GM21360 (cell line): ENCODE measurements at regions not wholly inside any gene's neighbourhood (a gene's known extent, or its start where the extent isn't known, plus 50 kb on each side); places are given as distances from the start of the nearest gene placed in this dataset.

Experiments
- ATAC-seq: cut with Tn5 transposase; IDR thresholded peaks from one replicate; pipeline ENCODE4 v1.9.1; 2021; ENCODE audit warnings: mild to moderate bottlenecking, moderate library complexity; ENCODE audit not compliant: unreplicated experiment

DNA sequence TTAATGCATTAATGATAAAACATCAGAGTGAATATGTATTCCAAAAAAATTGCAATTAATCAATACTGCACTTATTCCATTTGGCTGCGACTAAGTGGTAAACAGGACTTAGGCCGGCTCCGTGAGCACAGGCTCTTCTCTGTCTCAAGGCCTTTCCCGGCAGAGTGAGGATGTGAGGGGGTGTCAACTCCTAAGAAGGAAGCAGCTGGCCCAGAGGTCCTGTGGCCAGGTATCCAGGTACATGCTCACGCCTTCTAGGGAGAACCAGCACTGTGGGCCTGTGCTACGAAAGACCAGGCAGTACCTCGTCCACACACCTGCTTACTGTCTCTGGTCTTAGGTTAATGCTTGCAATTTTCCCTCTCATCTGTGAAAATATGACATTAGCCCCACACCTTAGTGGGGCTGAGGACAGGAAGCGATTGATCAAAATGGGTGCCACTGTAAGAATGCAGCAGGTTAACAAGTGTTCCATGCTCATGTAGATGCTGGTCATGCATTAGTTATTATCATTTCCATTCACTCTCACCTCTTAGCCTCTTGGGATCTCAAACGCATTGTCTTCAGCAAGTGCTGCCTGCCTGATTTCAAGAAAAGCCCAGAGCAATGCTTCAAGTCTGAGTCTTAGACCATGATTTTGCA is 175.3 kb downstream of the ABHD5 start:
- no peak for ATAC-seq

DNA sequence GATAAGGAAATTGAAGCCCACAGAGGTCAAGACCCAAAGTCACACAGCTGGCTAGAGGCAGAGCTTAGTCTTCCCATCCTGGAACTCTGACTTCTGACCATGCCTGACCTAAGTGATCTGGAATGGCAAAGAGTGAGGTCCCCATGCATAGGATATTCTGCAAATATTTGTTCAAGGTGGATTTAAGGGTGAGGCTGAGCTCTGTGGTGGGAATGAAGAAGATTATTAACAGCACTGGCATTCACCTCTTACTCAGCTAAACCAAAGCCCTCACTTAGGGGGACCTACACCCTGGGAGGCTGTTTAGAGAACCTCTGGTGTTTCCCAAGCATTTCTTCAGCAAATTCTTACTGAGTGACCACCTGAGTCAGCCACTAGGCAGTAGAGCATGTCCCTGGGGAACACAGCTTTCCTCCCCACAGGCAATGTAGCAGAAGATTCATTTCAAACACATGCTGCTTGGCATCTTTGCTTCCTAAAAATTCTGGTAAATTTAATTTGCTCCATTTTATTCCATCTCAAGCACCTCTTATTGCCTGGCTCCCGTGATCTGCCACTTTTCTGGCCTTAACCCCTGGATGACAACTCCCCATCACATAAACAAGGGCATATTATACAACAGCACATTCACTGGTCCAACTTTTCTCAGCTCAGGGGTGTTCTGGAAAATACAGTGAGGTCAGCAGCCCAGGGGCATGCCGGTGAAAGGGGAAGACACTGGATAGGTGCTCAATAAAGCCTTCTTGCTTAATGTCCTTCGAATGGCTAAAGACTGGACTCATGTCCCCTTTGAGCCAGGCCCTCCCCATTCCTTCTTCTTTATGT is 176.0 kb downstream of the ABHD5 start:
- no peak for ATAC-seq

DNA sequence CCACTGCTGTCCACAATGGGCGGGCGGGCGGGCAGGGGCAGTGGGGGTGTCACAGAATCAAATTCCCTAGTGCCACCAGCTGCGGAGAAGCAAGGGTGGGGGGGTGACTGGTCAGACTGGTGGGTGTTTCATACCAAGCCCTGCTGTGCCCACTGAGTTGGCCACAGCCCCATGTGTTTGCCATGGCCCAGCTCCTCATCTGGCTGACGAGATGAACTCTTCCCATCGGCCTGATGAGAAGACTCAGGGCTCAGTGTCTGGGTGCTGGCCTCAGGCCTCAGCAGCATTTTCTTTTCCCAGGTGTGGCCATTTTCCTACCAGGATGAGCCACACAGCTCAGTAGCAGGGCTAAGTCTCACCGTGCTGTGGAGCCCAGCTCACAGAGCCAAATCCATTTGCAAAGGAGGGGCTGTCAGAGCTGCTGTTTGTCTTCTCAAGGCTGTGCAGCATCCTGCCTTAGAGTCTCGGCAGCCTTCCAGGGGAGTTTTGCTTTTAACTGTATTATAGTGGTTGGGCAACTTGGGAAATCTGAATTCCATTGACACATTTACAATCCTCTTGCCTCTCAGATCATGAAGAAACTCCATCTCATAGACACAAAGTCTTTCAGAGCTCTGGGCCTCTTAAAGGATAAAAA is 176.8 kb downstream of the ABHD5 start:
- ATAC-seq, result no peak

DNA sequence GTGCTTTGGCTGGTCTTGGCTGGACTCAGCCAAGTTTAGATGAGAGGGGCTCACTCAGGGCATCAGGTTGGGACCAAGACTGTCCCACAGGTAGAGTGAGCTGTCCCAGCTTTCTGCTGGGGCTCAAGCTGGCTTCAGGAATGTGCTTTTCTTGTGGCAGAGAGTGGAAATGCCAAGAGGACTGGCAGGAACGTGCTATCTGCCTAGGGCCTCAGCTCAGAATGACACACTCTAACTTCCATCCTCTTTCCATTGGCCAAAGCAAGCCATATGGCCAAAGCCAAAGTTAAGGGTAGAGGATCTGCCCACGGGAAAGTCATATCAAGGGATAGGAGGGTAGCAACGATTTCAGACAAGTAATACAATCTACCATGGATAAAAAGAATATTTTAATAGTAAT is 178.8 kb downstream of the ABHD5 start:
- no peak for ATAC-seq

DNA sequence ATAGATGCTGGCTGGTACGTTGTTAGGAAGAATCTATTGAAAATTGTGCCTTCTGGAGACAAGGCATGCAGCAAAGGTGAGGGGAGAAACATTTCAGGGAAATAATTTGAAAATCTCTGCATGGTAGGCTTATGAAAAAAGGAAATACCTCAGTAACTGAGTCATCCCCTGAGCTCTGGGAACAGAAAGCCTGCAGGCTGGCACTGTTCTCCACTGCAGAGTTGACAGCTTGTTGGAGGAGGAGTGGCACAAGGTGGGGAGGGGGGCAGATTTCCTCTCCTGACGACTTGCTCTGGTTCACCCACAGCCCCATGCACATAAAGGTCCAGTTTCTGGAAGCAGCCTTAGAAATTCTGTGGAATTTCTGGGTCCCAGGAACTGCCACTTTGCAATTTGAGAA is 179.4 kb downstream of the ABHD5 start:
- ATAC-seq, result no peak

DNA sequence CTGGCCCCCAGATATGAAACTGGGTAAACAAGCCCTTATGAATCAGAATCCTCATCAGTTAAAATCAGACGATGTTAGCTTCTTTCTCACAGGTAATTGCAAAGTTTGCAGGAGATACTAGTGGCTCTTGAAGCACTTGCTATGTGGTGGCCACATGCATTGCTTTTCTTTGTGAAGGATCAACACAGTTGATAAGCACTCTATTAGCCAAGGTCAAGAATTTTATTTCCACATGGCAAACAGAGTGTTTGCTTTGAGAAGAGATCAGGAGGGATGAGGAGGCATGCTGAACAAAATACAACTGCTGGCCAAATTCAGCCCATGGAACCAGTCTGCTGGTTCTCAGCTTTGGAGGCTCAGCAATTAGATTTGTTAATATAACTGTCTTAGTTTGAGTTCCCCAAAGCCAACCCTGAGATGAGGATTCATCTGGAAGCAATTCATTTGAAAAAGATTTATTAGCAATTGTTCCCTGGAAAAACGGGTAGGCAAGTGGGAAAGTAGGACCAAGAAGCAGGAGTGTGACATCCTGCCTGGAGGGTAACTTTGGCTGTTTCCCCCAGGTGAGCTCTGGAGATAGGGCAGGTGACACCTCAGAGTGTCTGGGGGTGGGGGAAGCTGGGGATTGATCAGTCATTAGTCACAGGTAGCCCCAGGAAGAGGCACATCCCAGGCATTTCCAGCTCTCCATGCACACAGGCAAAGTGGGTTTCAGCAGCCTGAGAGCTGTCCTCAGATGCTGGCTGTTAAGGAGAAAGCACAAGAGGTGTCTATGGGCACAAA is 180.3 kb downstream of the ABHD5 start:
- ATAC-seq, result no peak

DNA sequence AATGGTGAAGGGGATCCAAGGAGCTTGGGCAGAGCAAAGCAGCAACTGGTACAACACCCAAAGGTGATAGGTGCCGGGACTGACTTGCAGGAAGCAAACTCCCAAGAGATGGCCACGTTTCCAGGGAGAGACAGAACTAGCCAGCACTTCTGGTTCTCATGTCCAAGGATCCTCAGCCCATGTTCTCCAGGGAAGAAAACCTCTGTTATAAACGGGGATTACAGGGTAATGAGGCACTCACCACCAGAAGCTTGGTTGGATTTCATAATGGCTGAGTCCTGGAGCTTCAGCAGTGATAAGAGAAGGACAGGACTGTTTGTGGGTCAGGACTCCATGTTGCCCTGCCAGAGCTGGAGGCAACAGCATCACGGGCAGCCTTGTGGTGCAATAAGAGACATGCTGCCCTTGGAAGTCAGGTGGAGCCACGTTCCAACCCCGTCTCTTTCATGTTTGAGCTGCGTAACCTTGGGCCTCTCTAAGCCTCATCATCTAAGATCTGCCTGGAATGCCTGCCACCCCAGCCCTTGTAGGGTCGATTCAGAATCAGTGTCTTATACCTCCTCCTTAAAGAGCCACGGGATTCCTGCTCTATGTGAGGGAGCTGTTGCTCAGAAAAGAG is 181.0 kb downstream of the ABHD5 start:
- ATAC-seq, result no peak

DNA sequence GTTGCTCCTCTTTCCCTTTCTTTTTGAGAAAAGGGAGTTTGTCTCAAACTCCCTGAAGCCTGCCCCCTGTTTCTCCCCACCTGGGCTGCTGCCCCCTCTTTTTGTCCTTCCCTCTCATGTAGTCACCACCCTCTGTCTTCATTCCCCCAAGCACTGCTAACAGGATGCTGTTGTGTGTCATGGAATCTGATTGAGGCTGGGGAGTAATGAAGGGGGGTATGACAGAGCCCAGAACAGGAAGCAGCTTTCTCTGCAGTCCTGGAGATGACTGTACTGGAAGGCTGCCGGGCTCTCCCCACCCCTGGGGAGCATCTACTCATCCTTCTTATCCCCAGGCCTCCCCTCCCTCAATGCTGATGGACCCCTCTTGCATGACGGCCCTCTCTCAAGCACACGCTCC is 181.6 kb downstream of the ABHD5 start:
- ATAC-seq, result no peak

DNA sequence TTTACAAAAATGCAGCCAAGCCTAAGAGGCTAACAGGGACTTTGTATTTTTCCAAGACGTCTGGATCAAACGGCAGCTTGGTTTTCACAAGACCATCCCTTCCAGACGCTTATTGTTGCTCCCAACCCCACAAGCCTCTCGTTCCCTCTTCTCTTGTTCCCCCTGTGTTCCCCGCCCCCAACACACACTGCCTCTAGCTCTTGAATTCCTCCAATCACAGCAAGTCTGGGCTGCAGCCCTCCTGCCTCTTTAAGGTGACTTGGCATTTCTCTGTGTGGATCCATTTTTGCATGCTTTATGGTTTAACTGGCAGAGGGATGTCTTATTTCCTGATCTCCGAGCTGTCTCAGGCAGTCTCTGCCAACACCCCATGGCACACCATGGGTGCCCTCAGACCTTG is 182.2 kb downstream of the ABHD5 start:
- ATAC-seq, result no peak

DNA sequence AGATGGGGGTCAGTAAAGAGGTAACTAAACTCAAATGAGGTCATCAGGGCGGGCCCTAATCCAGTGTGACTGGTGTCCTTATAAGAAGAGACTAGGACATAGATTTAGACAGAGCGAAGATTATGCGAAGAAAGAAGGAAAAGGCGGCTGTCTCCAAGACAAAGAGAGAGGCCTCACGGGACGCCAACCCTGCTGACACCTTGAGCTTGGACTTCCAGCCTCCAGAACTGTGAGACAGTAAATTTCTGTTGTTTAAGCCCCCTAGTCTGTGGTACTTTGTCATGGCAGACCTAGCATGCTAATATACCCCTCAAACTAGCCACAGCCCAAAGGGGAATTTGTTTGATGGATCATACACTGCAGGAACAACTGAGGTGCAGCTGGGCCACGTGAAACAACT is 183.0 kb downstream of the ABHD5 start:
- ATAC-seq, result no peak

DNA sequence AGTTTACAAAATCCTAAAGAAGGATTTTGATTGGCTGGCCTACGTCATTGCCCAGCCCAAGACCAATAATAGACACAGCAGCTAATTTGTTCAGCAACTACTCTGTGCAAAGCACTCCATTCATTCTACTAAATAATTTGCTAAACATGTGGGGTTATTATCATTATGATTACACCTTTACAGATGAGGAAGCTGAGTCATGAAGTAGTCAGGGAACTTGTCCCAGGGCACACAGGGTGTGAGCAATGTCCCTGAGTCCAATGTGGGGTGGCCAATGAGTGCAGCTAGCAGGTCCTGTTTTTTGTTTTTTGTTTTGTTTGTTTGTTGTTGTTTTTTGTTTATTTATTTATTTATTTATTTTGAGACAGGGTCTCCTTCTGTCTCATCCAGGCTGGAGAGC is 183.6 kb downstream of the ABHD5 start:
- no peak for ATAC-seq

DNA sequence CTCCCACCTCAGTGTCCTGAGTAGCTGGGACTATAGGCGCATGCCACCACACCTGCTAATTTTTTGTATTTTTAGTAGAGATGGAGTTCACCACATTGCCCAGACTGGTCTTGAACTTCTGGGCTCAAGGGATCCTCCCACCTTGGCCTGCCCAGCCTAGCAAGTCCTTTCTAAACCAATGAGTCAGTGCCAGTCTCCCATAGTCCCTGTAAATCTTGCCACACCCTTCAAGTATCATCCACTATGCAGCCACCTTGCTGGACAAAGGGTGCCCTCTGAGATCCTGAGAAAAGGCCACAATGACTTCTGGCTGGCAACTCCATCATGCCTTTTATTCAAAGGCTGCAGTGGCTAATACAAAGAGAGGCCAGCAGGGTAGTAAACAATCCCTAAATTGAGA is 184.0 kb downstream of the ABHD5 start:
- no peak for ATAC-seq

DNA sequence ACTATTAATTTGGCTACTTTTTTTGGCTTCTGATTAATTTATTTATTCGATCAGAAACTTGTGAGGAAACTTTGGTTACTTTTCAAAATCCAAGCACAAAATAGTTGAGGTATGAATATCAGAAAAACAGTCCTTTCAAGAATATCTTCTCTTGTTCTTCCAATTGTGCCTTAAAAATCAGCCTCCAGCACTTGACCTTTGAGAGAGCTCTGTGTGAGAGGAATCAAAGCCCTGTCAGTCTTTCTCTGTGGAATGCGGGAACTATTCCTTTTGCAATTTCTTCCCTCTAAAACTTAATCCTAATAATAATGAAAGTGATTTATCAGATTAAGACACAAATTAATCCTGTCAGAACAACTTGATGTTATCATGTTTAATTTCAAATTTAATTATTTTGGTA is 185.9 kb downstream of the ABHD5 start:
- no peak for ATAC-seq

DNA sequence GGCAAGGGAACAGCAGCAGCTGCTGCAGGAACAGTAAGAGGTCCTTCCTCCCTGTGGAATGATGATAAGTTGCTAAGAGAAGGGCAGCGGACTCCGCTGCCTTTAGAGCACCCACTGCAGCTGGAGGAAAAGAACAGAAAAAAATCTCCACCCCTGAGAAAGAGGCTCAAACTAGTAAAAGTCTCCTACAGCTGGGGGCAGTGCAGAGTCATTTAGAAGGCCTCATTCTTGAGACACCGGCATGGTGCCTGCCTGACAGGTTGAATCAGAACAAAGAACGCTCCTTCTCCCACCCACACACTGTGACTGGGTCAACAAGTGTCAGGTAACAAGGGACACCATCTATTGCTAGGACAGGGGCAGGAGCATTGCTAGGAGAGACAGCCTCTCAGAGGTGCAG is 188.4 kb downstream of the ABHD5 start:
- no peak for ATAC-seq

DNA sequence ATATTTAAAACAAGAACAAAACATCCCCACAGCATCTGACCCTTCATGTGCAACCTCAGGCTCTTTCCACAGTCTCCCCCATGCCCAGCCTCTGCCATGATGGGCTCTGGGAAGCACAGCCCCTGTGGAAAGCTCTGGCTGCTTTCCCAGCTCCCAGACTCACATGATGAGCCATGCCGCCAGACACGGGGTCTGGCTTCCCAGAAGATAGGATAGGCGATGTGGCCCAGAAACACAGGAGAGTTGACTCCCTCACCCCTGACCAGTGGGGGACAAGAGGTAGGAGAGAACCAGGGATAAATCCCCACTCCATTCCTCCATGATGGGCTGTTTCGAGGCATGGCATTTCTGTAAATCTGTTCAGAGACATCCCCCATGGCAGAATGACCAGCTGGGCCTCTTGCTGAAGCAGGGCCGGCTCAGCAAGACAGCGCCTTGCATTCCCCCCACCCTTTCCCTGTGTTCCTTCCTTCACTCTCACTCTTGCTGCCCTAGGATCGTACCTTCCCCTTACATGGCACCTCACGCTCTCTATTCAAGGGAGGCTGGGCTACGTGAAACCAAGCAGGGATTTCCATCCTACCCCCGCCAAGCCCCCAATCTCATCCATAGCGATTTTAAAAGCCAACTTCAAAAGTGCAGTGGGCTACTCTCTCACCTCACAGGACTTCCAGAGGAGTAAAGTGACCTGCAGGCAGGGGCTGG is 192.4 kb downstream of the ABHD5 start:
- no peak for ATAC-seq

DNA sequence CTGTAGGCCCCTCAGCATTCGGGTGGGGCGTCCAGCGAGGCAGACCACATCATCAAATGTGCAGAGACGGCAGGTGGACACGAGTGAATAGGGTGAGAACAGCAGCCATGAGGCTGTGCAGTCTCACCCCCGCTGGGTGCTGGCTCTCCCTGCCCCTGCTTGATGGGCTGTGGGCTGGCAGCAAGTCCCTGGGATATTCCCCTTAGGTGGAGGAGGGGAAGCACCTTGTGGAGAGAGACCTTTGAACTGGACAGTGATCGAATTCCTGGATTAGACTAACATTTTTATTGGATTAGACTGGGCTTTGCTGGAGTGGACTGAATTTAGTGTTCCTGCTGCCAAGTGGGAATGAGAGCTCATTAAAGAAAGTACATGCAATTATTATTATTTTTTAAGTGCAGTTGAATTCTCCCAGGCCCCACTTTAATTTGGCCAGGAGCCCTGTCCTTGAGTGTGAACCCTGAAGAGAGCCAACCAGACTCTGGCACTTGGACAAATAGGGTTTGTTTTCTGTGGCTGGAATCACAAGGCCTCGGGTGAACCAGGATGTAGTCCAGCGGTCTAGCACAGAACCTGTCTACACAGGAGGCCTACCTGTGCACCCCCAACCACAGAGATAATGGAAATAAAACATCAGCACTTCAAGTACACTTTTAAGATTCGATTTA is 193.1 kb downstream of the ABHD5 start:
- ATAC-seq, result no peak

DNA sequence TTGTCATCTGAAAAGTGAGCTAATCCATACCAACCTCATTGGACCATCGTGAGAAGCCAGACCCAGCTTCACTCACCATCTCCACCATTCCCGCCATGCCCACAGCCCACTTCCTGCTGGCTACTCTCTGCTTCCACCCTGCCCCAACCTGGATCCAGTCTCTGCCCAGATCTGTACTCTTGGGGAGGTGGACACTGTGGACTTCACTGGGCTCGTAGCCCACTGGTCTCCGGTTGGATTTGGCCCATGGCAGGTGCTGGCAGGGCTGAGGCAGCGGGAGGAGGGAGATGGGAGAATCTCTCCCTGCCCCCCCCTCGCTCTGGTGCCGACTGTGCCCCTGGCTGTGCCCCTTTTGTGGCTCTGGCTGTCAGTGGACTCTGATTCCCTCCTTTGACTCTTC is 193.8 kb downstream of the ABHD5 start:
- ATAC-seq, result no peak

DNA sequence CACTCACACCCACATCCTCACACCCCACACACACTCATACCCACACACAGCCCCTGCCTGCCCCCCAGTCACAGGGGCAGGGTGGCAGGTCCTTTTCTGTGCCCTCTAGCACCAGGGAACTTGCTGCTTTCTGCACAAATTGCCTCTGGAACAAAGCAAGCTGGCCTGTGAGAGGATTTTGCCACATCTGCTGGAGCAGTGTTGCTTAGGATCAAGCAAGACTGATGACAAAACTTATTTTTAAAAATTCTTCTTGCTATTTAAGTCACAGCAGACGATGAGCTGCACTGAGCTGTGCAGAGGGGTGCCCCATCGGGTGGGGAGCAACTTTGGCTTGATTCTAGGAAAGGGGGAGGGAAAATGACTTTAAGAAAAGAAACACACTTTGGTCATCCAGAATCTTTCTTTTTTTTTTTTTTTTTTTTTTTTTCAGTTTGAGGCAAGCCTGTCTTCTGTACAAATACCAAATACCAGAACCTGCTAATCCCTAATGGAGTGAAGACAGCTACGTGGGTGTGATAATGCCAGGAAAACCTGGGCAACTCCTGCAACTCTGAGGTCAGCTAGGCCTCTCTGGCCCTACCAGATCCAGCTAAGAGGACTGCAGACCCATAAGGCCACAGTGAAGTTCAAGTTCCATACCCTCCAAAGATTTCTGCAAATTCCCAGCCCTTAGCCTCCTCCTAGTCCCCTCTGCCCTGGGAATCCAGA is 195.3 kb downstream of the ABHD5 start:
- no peak for ATAC-seq

DNA sequence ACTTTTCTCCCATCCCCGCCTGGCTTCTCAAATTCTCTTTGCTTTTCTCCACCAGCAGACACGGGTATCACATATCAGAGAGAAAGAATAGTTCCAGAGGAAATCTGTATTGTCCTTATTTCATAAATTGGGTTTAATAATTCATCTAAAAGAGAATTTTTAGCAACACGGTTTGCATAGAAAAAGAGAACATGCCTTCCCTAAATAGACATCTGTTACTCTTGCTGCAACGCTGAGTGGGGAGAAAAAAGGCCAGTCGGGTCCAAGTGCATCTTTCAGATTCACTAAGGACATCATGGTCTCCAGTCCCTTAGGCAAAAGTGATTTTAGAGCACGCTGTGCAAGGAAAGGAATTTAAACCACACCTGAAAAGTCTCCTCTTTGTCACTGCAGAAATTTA is 201.3 kb downstream of the ABHD5 start:
- ATAC-seq, result no peak
